ENCODE measurements at regions not wholly inside any gene's neighbourhood (a gene's known extent, or its start where the extent isn't known, plus 50 kb on each side); places are given as distances from the start of the nearest gene placed in this dataset.

DNA sequence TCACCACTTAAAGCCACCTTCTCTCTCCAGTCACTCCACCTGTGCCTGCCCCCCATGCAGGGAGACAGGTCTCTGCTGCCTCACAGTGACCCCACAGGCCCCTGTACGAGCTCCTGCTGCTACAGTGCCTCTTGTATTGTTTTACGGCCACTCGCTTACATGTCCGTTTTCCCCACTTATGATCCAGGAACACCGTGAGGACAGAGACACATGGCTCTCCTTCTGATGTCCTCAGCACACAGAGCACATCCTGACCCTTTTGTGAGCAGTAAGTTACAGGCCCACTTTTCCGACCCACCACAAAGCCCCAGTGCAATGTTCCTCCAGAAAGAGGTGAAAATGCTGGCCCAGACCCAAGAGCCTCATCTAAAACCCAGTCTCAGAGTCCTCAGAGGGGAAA lies 84.8 kb upstream of the GNAO1 start:
- Histone ChIP-seq H3K27ac (no peak overlapping the region), H3K36me3 (no peaks in the 10 kb centered on the region), H3K4me1 (ENCODE audit: low read depth) (peaks cover 17% of the 10 kb centered on the region), H3K27me3 (no peaks in the 10 kb centered on the region), H3K4me3 (no peak overlapping the region), H3K9me3 (ENCODE audit: low read depth) (no peaks in the 10 kb centered on the region)
- TF ChIP-seq, protein P1, sequence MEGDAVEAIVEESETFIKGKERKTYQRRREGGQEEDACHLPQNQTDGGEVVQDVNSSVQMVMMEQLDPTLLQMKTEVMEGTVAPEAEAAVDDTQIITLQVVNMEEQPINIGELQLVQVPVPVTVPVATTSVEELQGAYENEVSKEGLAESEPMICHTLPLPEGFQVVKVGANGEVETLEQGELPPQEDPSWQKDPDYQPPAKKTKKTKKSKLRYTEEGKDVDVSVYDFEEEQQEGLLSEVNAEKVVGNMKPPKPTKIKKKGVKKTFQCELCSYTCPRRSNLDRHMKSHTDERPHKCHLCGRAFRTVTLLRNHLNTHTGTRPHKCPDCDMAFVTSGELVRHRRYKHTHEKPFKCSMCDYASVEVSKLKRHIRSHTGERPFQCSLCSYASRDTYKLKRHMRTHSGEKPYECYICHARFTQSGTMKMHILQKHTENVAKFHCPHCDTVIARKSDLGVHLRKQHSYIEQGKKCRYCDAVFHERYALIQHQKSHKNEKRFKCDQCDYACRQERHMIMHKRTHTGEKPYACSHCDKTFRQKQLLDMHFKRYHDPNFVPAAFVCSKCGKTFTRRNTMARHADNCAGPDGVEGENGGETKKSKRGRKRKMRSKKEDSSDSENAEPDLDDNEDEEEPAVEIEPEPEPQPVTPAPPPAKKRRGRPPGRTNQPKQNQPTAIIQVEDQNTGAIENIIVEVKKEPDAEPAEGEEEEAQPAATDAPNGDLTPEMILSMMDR (IDR thresholded peaks at IDR 0.05; ENCODE audit: low read depth, low read length) = no peak
- DNase-seq (ENCODE audit: low read depth in 1 of 2, low spot score in 1 of 2) = no peak

DNA sequence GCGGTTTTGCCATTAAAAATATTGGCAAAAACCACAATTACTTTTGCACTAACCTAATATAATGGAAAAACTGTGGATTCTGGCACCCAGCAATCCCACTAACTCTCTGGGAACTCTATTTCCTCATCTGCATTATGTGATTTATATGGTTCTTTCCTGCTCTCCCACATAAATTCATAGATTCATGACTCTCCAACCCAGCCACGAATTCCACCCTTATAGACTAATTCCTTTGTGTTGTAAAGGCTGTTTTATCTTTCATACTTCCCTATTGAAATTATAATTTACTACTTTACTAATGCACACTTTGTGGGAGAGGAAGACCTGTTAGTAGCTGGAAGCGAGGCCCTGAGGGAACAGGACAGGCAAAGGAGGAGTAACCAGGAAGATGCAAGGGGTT lies 88.4 kb upstream of the GNAO1 start:
- TF ChIP-seq, protein P1 (IDR thresholded peaks at IDR 0.05; ENCODE audit: low read depth, low read length) = no peak
- Histone ChIP-seq H3K4me1 (ENCODE audit: low read depth) (peaks cover 9% of the 10 kb centered on the region), H3K36me3 (no peaks in the 10 kb centered on the region), H3K27me3 (no peaks in the 10 kb centered on the region), H3K9me3 (ENCODE audit: low read depth) (no peaks in the 10 kb centered on the region), H3K27ac (no peak overlapping the region), H3K4me3 (no peak overlapping the region)
- DNase-seq (ENCODE audit: low read depth in 1 of 2, low spot score in 1 of 2) = no peak

DNA sequence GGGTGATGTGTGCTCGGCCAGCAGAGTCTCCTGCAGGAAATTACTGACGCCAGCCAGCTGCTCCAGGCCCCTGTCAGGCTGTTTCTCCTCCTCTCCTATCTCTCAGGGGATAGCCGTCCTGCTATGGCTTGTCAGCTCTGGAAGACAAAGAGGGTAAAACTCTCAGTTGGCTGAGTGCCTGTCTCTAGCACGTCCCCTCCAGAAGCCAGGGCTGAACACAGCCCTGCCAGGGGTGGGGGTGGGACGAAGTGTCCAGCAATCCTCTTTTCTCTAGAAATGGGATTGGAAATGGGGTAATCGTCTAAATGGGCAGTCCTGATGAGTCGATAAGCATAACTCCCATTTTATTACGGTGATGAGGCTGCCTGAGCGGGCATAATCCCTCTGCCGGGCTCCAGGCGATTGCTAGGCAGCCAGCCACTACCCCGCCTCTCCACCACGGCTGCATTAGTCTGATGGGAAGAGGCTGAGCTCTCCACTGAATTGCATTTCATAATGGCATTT lies 89.1 kb upstream of the GNAO1 start:
- TF ChIP-seq, protein P1 (IDR thresholded peaks at IDR 0.05; ENCODE audit: low read depth, low read length) = no peak
- no peak overlapping the region for H3K4me3 ChIP-seq
- no peaks in the 10 kb centered on the region for H3K9me3 ChIP-seq (ENCODE audit: low read depth)
- H3K27me3 ChIP-seq = no peaks in the 10 kb centered on the region
- peak; percentile 37 to 69 for DNase-seq (ENCODE audit: low read depth in 1 of 2, low spot score in 1 of 2)
- peak overlapping the region; percentile 35 for H3K27ac ChIP-seq
- peaks cover 6% of the 10 kb centered on the region for H3K4me1 ChIP-seq (ENCODE audit: low read depth)
- no peaks in the 10 kb centered on the region for H3K36me3 ChIP-seq

DNA sequence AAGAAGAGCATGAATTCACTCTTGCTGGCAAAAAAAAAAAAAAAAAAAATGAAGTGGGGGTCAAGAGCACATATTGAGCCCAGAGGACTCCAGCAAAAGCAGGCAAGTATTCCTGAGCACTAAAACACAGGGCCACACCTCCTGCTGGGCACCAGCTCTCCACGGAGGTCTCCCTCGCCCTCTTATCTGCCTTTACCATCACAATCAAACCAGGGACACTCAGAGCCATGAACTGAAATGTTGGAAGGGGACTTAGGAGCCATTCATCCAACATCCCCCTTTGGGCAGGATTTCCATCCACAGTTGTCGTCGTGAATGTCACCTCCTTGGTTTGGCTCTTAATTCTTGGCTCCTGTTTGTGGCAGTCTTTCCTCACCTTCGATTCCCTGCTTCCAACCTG lies 89.8 kb upstream of the GNAO1 start:
- H3K9me3 ChIP-seq (ENCODE audit: low read depth) = no peaks in the 10 kb centered on the region
- peak overlapping the region; percentile 35 for H3K27ac ChIP-seq
- no peaks in the 10 kb centered on the region for H3K36me3 ChIP-seq
- H3K4me1 ChIP-seq (ENCODE audit: low read depth) = peaks cover 6% of the 10 kb centered on the region
- H3K4me3 ChIP-seq = no peak overlapping the region
- no peaks in the 10 kb centered on the region for H3K27me3 ChIP-seq
- DNase-seq (ENCODE audit: low read depth in 1 of 2, low spot score in 1 of 2) = no peak
- TF ChIP-seq, protein P1 (IDR thresholded peaks at IDR 0.05; ENCODE audit: low read depth, low read length) = no peak

DNA sequence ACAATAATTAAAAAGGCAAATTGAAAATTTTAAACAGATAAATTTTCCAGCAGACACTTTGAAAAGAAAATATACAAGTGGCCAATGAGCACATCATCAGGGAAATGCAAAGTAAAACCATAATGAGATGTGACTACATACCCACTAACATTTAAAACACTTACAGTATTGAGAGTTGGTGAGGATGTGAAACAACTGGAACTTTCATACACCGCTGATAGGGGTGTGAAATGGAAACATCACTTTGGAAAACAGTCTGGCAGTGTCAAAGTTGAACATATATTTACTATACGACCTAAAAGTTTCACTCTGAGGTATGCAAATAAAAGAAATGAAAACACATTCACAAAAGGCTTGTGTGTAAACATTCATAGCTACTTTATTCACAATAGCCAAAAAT lies 94.0 kb upstream of the GNAO1 start:
- Histone ChIP-seq H3K4me3 (no peak overlapping the region), H3K36me3 (no peaks in the 10 kb centered on the region), H3K27ac (no peak overlapping the region), H3K27me3 (no peaks in the 10 kb centered on the region), H3K9me3 (ENCODE audit: low read depth) (no peaks in the 10 kb centered on the region), H3K4me1 (ENCODE audit: low read depth) (peaks cover 6% of the 10 kb centered on the region)
- TF ChIP-seq, protein P1 (IDR thresholded peaks at IDR 0.05; ENCODE audit: low read depth, low read length) = no peak
- DNase-seq (ENCODE audit: low read depth in 1 of 2, low spot score in 1 of 2) = no peak

DNA sequence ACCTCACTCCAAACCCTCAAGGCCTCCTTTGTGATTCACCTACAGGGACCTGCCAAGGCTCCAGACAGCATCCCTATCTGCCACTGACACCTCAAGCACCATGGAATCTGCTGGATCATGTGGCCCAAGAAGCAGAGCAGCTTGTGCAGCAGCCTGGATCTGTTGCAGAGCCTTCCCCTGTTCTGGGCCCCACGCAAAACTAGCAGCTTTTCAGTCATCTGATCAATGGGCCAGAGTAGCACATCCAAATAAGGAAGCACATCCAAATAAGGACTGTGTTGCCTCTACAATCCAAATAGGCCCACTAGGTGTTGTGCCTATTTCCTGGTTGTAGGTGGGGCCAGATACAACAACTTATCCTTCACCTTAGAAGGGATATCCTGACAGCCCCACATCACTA lies 97.1 kb upstream of the GNAO1 start:
- Histone ChIP-seq H3K4me3 (no peak overlapping the region), H3K27ac (no peak overlapping the region), H3K36me3 (no peaks in the 10 kb centered on the region), H3K4me1 (ENCODE audit: low read depth) (no peaks in the 10 kb centered on the region), H3K27me3 (no peaks in the 10 kb centered on the region), H3K9me3 (ENCODE audit: low read depth) (no peaks in the 10 kb centered on the region)
- DNase-seq (ENCODE audit: low read depth in 1 of 2, low spot score in 1 of 2) = no peak
- TF ChIP-seq, protein P1 (IDR thresholded peaks at IDR 0.05; ENCODE audit: low read depth, low read length) = no peak
